Endothelial cell of umbilical vein (primary cell): ENCODE measurements at regions not wholly inside any gene's neighbourhood (a gene's known extent, or its start where the extent isn't known, plus 50 kb on each side); places are given as distances from the start of the nearest gene placed in this dataset.

Experiments
- BruUV-seq: library from RNA; stranded (reverse); fragments of 400-500 nt; replicated peaks from 2 replicates; lab custom pipeline; 2021; lab: Mats Ljungman, UMichigan
- CTCF ChIA-PET: fragments of 300-600, 350-600 bp; sonication (Branson Sonifier 250); formaldehyde crosslinking; loops from one replicate; lab custom pipeline; 2021; ENCODE audit warnings: antibody characterized with exemption, inconsistent platforms; lab: Charles Lee
- POLR2A ChIA-PET: fragments of 300-600, 350-600 bp; sonication (Branson Sonifier 250); formaldehyde crosslinking; loops from one replicate; lab custom pipeline; 2021; ENCODE audit warnings: antibody characterized with exemption, inconsistent platforms; lab: Charles Lee
- DNase-seq: peaks from one replicate; pipeline ENCODE4 v3.0.0-alpha.2; 2011; ENCODE audit warnings: low read depth, low spot score
- FAIRE-seq: peaks from 2 replicates; lab custom pipeline; 2011; peaks lifted over from hg19 to GRCh38; lab: Jason Lieb, UNC
- H2AFZ ChIP-seq: 2 replicates; pipeline ENCODE4 v1.6.0; 2012; ENCODE audit warnings: low read depth, low read length, control low read depth, inconsistent platforms
- H3K27ac ChIP-seq: 2 replicates; pipeline ENCODE4 v1.5.1; 2011; ENCODE audit warnings: low read depth, mild to moderate bottlenecking, control low read depth, low read length, moderate library complexity; ENCODE audit not compliant: insufficient read depth
- H3K27me3 ChIP-seq, 2 experiments: 2 replicates each; pipeline versions ENCODE4 v1.6.0 to v1.6.1; 2011; ENCODE audit warnings: low read length in 2 of 2, mixed read lengths in 1 of 2; ENCODE audit not compliant: control insufficient read depth in 2 of 2, insufficient read depth in 2 of 2
- H3K36me3 ChIP-seq, 2 experiments: 2 replicates in 1 of 2; 3 replicates in 1 of 2; pipeline ENCODE4 v1.5.1; 2011; ENCODE audit warnings: low read length in 2 of 2, mild to moderate bottlenecking in 1 of 2, moderate library complexity in 1 of 2; ENCODE audit not compliant: control insufficient read depth in 2 of 2, insufficient read depth in 2 of 2; ENCODE audit errors: extremely low read depth in 1 of 2
- H3K4me1 ChIP-seq: 3 replicates; pipeline ENCODE4 v1.5.1; 2011; ENCODE audit warnings: mild to moderate bottlenecking, low read length; ENCODE audit not compliant: control insufficient read depth, insufficient read depth; ENCODE audit errors: extremely low read depth
- H3K4me2 ChIP-seq: 2 replicates; pipeline ENCODE4 v1.6.1; 2011; ENCODE audit warnings: low read length, control low read depth, mixed read lengths; ENCODE audit not compliant: insufficient read depth
- H3K4me3 ChIP-seq, 3 experiments: fragments of 200-600 bp in 1 of 3; sonication (generic), shearing (Covaris generic) in 1 of 3; replicated peaks in 1 of 3; 2 replicates each; pipeline ENCODE4 v1.5.1; 2011 to 2016; ENCODE audit warnings: control low read depth in 3 of 3, low read length in 3 of 3, mild to moderate bottlenecking in 2 of 3, inconsistent platforms in 1 of 3, low read depth in 1 of 3, moderate library complexity in 1 of 3; ENCODE audit not compliant: insufficient read depth in 1 of 3
- H3K79me2 ChIP-seq: 2 replicates; pipeline ENCODE4 v1.6.0; 2012; ENCODE audit warnings: low read length, inconsistent platforms; ENCODE audit not compliant: control insufficient read depth, insufficient read depth
- H3K9ac ChIP-seq: replicated peaks from 2 replicates; pipeline ENCODE3; 2011; ENCODE audit warnings: low read length, control low read depth; ENCODE audit not compliant: insufficient read depth; ENCODE audit errors: extremely low read depth
- H3K9me1 ChIP-seq: replicated peaks from 3 replicates; pipeline ENCODE4 v1.6.0; 2011; ENCODE audit warnings: mild to moderate bottlenecking, low read length; ENCODE audit not compliant: control insufficient read depth, insufficient read depth; ENCODE audit errors: extremely low read depth
- H3K9me3 ChIP-seq: replicated peaks from 2 replicates; pipeline ENCODE4 v1.5.1; 2012; ENCODE audit warnings: low read length, inconsistent platforms; ENCODE audit not compliant: control insufficient read depth, insufficient read depth
- H4K20me1 ChIP-seq: replicated peaks from 2 replicates; pipeline ENCODE3; 2011; ENCODE audit warnings: mild to moderate bottlenecking, low read length; ENCODE audit not compliant: control insufficient read depth, insufficient read depth; ENCODE audit errors: extremely low read depth
- EZH2 ChIP-seq: IDR thresholded peaks from 2 replicates; pipeline ENCODE4 v1.6.1; 2012; ENCODE audit warnings: borderline replicate concordance, low read depth, mild to moderate bottlenecking, moderate library complexity, low read length, inconsistent platforms; ENCODE audit not compliant: severe bottlenecking
- FOS ChIP-seq: IDR thresholded peaks from 2 replicates; pipeline ENCODE4 v1.6.1; 2011; ENCODE audit warnings: mild to moderate bottlenecking, low read length, moderate library complexity, borderline replicate concordance; ENCODE audit not compliant: insufficient read depth
- GATA2 ChIP-seq: IDR thresholded peaks from 2 replicates; pipeline ENCODE4 v1.7.0; 2011; ENCODE audit warnings: low read depth, mild to moderate bottlenecking, moderate library complexity, mixed read lengths, low read length; ENCODE audit not compliant: insufficient read length, insufficient read depth
- JUN ChIP-seq: IDR thresholded peaks from 2 replicates; pipeline ENCODE4 v1.6.1; 2011; ENCODE audit warnings: borderline replicate concordance, low read depth; ENCODE audit not compliant: insufficient read length, insufficient read depth
- MAX ChIP-seq: IDR thresholded peaks from 2 replicates; pipeline ENCODE4 v1.6.1; 2011; ENCODE audit not compliant: insufficient read depth, insufficient read length
- MYC ChIP-seq: IDR thresholded peaks from one replicate; pipeline ENCODE4 v1.6.1; 2011; ENCODE audit warnings: mild to moderate bottlenecking, low read depth, low read length
- POLR2A ChIP-seq: IDR thresholded peaks from 2 replicates; pipeline ENCODE4 v1.6.1; 2012; ENCODE audit warnings: low read depth, mild to moderate bottlenecking, control low read depth, low read length
- POLR2AphosphoS5 ChIP-seq: IDR thresholded peaks from 2 replicates; pipeline ENCODE4 v1.6.1; 2012; ENCODE audit warnings: low read depth, mild to moderate bottlenecking, control low read depth, low read length, moderate library complexity; ENCODE audit not compliant: insufficient read depth
- dilution Hi-C: fragments of 300-500 bp; cut with MboI; formaldehyde crosslinking; loops from one replicate; pipeline ENCODE4 v1.15.0; 2019; ENCODE audit warnings: low sequenced_read_pairs; ENCODE audit not compliant: extremely low pct_ligation_motif_present
- intact Hi-C: fragments of 100-400 bp; cut with micrococcal nuclease; formaldehyde crosslinking; loops from one replicate; pipeline ENCODE4 v1.10.0; 2022
- TF ChIP-seq, protein P1 (sequence below), 2 donors: IDR thresholded peaks; 1 replicate in 1 of 2; 2 replicates in 1 of 2; pipeline ENCODE4 v1.5.1; 2011; ENCODE audit warnings: low read length in 2 of 2, mild to moderate bottlenecking in 2 of 2, moderate library complexity in 2 of 2, control low read depth in 1 of 2, inconsistent platforms in 1 of 2, low read depth in 1 of 2; ENCODE audit not compliant: insufficient read depth in 1 of 2; ENCODE audit errors: extremely low read depth in 1 of 2

DNA sequence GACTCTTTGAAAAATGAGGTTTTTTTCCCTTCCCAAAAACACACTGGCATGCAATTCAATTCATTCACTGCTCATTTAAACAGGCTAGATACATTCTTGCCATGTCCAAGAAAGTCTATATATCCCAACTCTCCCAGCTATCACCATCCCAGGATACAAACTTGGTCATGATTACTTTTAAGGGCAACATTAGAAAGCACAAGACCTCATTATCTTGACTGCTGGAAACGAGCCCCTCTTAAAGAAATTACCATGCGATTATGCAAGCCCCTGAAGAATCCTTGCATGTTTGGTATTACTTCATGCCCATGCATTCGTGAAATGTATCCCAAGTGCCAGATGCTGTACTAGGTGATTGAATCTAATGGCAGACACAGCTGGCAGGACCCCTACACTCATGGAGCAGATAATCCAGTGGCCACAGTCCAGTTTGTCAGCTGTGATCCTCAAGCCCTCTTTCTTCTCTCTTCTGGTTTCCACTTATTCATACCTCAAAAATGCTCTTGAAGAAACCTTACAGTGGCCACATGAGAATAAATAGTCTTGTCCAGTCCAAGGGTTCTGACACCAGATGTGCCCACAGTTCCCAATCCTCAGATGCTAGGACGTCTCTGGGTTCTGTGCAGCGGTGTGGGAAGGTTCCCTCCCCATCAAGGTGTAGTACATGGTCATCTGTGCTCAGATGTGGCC lies 103.7 kb upstream of the HABP2 start:
- no peaks in the 10 kb centered on the region for H4K20me1 ChIP-seq
- no peak for FAIRE-seq
- H3K9ac ChIP-seq = no peak overlapping the region
- no peak overlapping the region for H3K4me2 ChIP-seq
- H3K4me1 ChIP-seq = no peaks in the 10 kb centered on the region
- peaks cover 0 to 6% of the 10 kb centered on the region in 2 experiments for H3K27me3 ChIP-seq
- intact Hi-C loops = no loop called here
- no peak for DNase-seq
- H3K27ac ChIP-seq = no peak overlapping the region
- no TSS peak for BruUV-seq
- no peaks in the 10 kb centered on the region for H3K36me3 ChIP-seq
- no peaks in the 10 kb centered on the region for H3K9me1 ChIP-seq
- POLR2A ChIA-PET = no interaction called here
- CTCF ChIA-PET = no interaction called here
- no peak overlapping the region for H3K4me3 ChIP-seq
- dilution Hi-C loops = no loop called here
- no peaks in the 10 kb centered on the region for H3K79me2 ChIP-seq
- no peak for TF ChIP-seq MAX
- TF ChIP-seq FOS = no peak
- no peak for TF ChIP-seq POLR2AphosphoS5
- TF ChIP-seq, protein P1, sequence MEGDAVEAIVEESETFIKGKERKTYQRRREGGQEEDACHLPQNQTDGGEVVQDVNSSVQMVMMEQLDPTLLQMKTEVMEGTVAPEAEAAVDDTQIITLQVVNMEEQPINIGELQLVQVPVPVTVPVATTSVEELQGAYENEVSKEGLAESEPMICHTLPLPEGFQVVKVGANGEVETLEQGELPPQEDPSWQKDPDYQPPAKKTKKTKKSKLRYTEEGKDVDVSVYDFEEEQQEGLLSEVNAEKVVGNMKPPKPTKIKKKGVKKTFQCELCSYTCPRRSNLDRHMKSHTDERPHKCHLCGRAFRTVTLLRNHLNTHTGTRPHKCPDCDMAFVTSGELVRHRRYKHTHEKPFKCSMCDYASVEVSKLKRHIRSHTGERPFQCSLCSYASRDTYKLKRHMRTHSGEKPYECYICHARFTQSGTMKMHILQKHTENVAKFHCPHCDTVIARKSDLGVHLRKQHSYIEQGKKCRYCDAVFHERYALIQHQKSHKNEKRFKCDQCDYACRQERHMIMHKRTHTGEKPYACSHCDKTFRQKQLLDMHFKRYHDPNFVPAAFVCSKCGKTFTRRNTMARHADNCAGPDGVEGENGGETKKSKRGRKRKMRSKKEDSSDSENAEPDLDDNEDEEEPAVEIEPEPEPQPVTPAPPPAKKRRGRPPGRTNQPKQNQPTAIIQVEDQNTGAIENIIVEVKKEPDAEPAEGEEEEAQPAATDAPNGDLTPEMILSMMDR (IDR thresholded peaks at IDR 0.05; ENCODE audit: extremely low read depth in 1 of 2, insufficient read depth in 1 of 2, low read depth in 1 of 2, low read length in 2 of 2) = no peak
- TF ChIP-seq MYC = no peak
- no peak for TF ChIP-seq JUN
- no peak for TF ChIP-seq GATA2
- no peak for TF ChIP-seq EZH2
- no peak for TF ChIP-seq POLR2A
- no peak overlapping the region for H2AFZ ChIP-seq
- no peaks in the 10 kb centered on the region for H3K9me3 ChIP-seq
